Stomach (tissue), 4 donors: ENCODE measurements at regions not wholly inside any gene's neighbourhood (a gene's known extent, or its start where the extent isn't known, plus 50 kb on each side); places are given as distances from the start of the nearest gene placed in this dataset.

Experiments
- CTCF ChIP-seq, 7 experiments: fragments of 450-650 bp in 4 of 7; fragments of 200-600 bp in 3 of 7; sonication (generic) in 3 of 7; IDR thresholded peaks; one replicate each; pipeline ENCODE4 v1.5.1; 2016 to 2019; ENCODE audit warnings: antibody characterized with exemption in 7 of 7, control low read depth in 2 of 7, mild to moderate bottlenecking in 1 of 7
- EP300 ChIP-seq: sonication (generic); formaldehyde crosslinking; IDR thresholded peaks from one replicate; pipeline ENCODE4 v1.6.1; 2017; ENCODE audit warnings: antibody characterized with exemption
- POLR2A ChIP-seq, 4 donors: fragments of 450-650 bp; IDR thresholded peaks; one replicate each; pipeline ENCODE4 v1.6.1; 2016; ENCODE audit warnings: antibody characterized with exemption in 4 of 4, control low read depth in 2 of 4, mild to moderate bottlenecking in 1 of 4, moderate library complexity in 1 of 4
- POLR2AphosphoS5 ChIP-seq, 3 donors: sonication (generic); formaldehyde crosslinking; IDR thresholded peaks; one replicate each; pipeline ENCODE4 v1.6.1; 2016; ENCODE audit warnings: antibody characterized with exemption in 3 of 3

- TF ChIP-seq CTCF (IDR thresholded peaks at IDR 0.05) (no peak), POLR2AphosphoS5 (IDR thresholded peaks at IDR 0.05) (no peak), POLR2A (IDR thresholded peaks at IDR 0.05) (no peak), EP300 (no peak)
Observed at GRCh38 chr2:108080177-108080576, 93.9 kb downstream of the SLC5A7 start.
